Endothelial cell of umbilical vein (primary cell): ENCODE measurements at regions not wholly inside any gene's neighbourhood (a gene's known extent, or its start where the extent isn't known, plus 50 kb on each side); places are given as distances from the start of the nearest gene placed in this dataset.

Source experiments
- BruUV-seq: library from RNA; stranded (reverse); fragments of 400-500 nt; replicated peaks from 2 replicates; lab custom pipeline; 2021; lab: Mats Ljungman, UMichigan
- CTCF ChIA-PET: fragments of 300-600, 350-600 bp; sonication (Branson Sonifier 250); formaldehyde crosslinking; loops from one replicate; lab custom pipeline; 2021; ENCODE audit warnings: antibody characterized with exemption, inconsistent platforms; lab: Charles Lee
- POLR2A ChIA-PET: fragments of 300-600, 350-600 bp; sonication (Branson Sonifier 250); formaldehyde crosslinking; loops from one replicate; lab custom pipeline; 2021; ENCODE audit warnings: antibody characterized with exemption, inconsistent platforms; lab: Charles Lee
- DNase-seq: peaks from one replicate; pipeline ENCODE4 v3.0.0-alpha.2; 2011; ENCODE audit warnings: low read depth, low spot score
- FAIRE-seq: peaks from 2 replicates; lab custom pipeline; 2011; peaks lifted over from hg19 to GRCh38; lab: Jason Lieb, UNC
- H2AFZ ChIP-seq: 2 replicates; pipeline ENCODE4 v1.6.0; 2012; ENCODE audit warnings: low read depth, low read length, control low read depth, inconsistent platforms
- H3K27ac ChIP-seq: 2 replicates; pipeline ENCODE4 v1.5.1; 2011; ENCODE audit warnings: low read depth, mild to moderate bottlenecking, control low read depth, low read length, moderate library complexity; ENCODE audit not compliant: insufficient read depth
- H3K27me3 ChIP-seq, 2 experiments: 2 replicates each; pipeline versions ENCODE4 v1.6.0 to v1.6.1; 2011; ENCODE audit warnings: low read length in 2 of 2, mixed read lengths in 1 of 2; ENCODE audit not compliant: control insufficient read depth in 2 of 2, insufficient read depth in 2 of 2
- H3K36me3 ChIP-seq, 2 experiments: 2 replicates in 1 of 2; 3 replicates in 1 of 2; pipeline ENCODE4 v1.5.1; 2011; ENCODE audit warnings: low read length in 2 of 2, mild to moderate bottlenecking in 1 of 2, moderate library complexity in 1 of 2; ENCODE audit not compliant: control insufficient read depth in 2 of 2, insufficient read depth in 2 of 2; ENCODE audit errors: extremely low read depth in 1 of 2
- H3K4me1 ChIP-seq: 3 replicates; pipeline ENCODE4 v1.5.1; 2011; ENCODE audit warnings: mild to moderate bottlenecking, low read length; ENCODE audit not compliant: control insufficient read depth, insufficient read depth; ENCODE audit errors: extremely low read depth
- H3K4me2 ChIP-seq: 2 replicates; pipeline ENCODE4 v1.6.1; 2011; ENCODE audit warnings: low read length, control low read depth, mixed read lengths; ENCODE audit not compliant: insufficient read depth
- H3K4me3 ChIP-seq, 3 experiments: fragments of 200-600 bp in 1 of 3; sonication (generic), shearing (Covaris generic) in 1 of 3; replicated peaks in 1 of 3; 2 replicates each; pipeline ENCODE4 v1.5.1; 2011 to 2016; ENCODE audit warnings: control low read depth in 3 of 3, low read length in 3 of 3, mild to moderate bottlenecking in 2 of 3, inconsistent platforms in 1 of 3, low read depth in 1 of 3, moderate library complexity in 1 of 3; ENCODE audit not compliant: insufficient read depth in 1 of 3
- H3K79me2 ChIP-seq: 2 replicates; pipeline ENCODE4 v1.6.0; 2012; ENCODE audit warnings: low read length, inconsistent platforms; ENCODE audit not compliant: control insufficient read depth, insufficient read depth
- H3K9ac ChIP-seq: replicated peaks from 2 replicates; pipeline ENCODE3; 2011; ENCODE audit warnings: low read length, control low read depth; ENCODE audit not compliant: insufficient read depth; ENCODE audit errors: extremely low read depth
- H3K9me1 ChIP-seq: replicated peaks from 3 replicates; pipeline ENCODE4 v1.6.0; 2011; ENCODE audit warnings: mild to moderate bottlenecking, low read length; ENCODE audit not compliant: control insufficient read depth, insufficient read depth; ENCODE audit errors: extremely low read depth
- H3K9me3 ChIP-seq: replicated peaks from 2 replicates; pipeline ENCODE4 v1.5.1; 2012; ENCODE audit warnings: low read length, inconsistent platforms; ENCODE audit not compliant: control insufficient read depth, insufficient read depth
- H4K20me1 ChIP-seq: replicated peaks from 2 replicates; pipeline ENCODE3; 2011; ENCODE audit warnings: mild to moderate bottlenecking, low read length; ENCODE audit not compliant: control insufficient read depth, insufficient read depth; ENCODE audit errors: extremely low read depth
- CTCF ChIP-seq, 2 donors: IDR thresholded peaks; 1 replicate in 1 of 2; 2 replicates in 1 of 2; pipeline ENCODE4 v1.5.1; 2011; ENCODE audit warnings: low read length in 2 of 2, mild to moderate bottlenecking in 2 of 2, moderate library complexity in 2 of 2, control low read depth in 1 of 2, inconsistent platforms in 1 of 2, low read depth in 1 of 2; ENCODE audit not compliant: insufficient read depth in 1 of 2; ENCODE audit errors: extremely low read depth in 1 of 2
- EZH2 ChIP-seq: IDR thresholded peaks from 2 replicates; pipeline ENCODE4 v1.6.1; 2012; ENCODE audit warnings: borderline replicate concordance, low read depth, mild to moderate bottlenecking, moderate library complexity, low read length, inconsistent platforms; ENCODE audit not compliant: severe bottlenecking
- FOS ChIP-seq: IDR thresholded peaks from 2 replicates; pipeline ENCODE4 v1.6.1; 2011; ENCODE audit warnings: mild to moderate bottlenecking, low read length, moderate library complexity, borderline replicate concordance; ENCODE audit not compliant: insufficient read depth
- GATA2 ChIP-seq: IDR thresholded peaks from 2 replicates; pipeline ENCODE4 v1.7.0; 2011; ENCODE audit warnings: low read depth, mild to moderate bottlenecking, moderate library complexity, mixed read lengths, low read length; ENCODE audit not compliant: insufficient read length, insufficient read depth
- JUN ChIP-seq: IDR thresholded peaks from 2 replicates; pipeline ENCODE4 v1.6.1; 2011; ENCODE audit warnings: borderline replicate concordance, low read depth; ENCODE audit not compliant: insufficient read length, insufficient read depth
- dilution Hi-C: fragments of 300-500 bp; cut with MboI; formaldehyde crosslinking; loops from one replicate; pipeline ENCODE4 v1.15.0; 2019; ENCODE audit warnings: low sequenced_read_pairs; ENCODE audit not compliant: extremely low pct_ligation_motif_present
- intact Hi-C: fragments of 100-400 bp; cut with micrococcal nuclease; formaldehyde crosslinking; loops from one replicate; pipeline ENCODE4 v1.10.0; 2022
- TF ChIP-seq, protein P1 (sequence below): IDR thresholded peaks from 2 replicates; pipeline ENCODE4 v1.6.1; 2011; ENCODE audit not compliant: insufficient read depth, insufficient read length

GRCh38 chr7:113825832-113826231, 93.0 kb downstream of the PPP1R3A start:
- no peak overlapping the region for H3K4me2 ChIP-seq
- no peak overlapping the region for H3K9ac ChIP-seq
- no peak overlapping the region for H2AFZ ChIP-seq
- no peak for TF ChIP-seq CTCF (IDR thresholded peaks at IDR 0.05; ENCODE audit: extremely low read depth in 1 of 2, insufficient read depth in 1 of 2, low read depth in 1 of 2, low read length in 2 of 2)
- no peak for TF ChIP-seq FOS
- TF ChIP-seq JUN, result no peak
- TF ChIP-seq, protein P1, sequence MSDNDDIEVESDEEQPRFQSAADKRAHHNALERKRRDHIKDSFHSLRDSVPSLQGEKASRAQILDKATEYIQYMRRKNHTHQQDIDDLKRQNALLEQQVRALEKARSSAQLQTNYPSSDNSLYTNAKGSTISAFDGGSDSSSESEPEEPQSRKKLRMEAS, result no peak
- no peak for TF ChIP-seq GATA2
- no peak for TF ChIP-seq EZH2
- no peak overlapping the region for H3K27ac ChIP-seq
- H3K4me3 ChIP-seq, result no peak overlapping the region
- FAIRE-seq, result no peak
- H3K9me3 ChIP-seq, result no peaks in the 10 kb centered on the region
- ChIA-PET POLR2A (no interaction called here), CTCF (interaction anchor here (0.9 kb wide), 2 partner anchors 13 to 37 kb away, joined by 3 read pairs; no protein-coding TSS in a partner anchor)
- no peaks in the 10 kb centered on the region for H4K20me1 ChIP-seq
- H3K79me2 ChIP-seq, result no peaks in the 10 kb centered on the region
- BruUV-seq, result no TSS peak
- no peaks in the 10 kb centered on the region for H3K27me3 ChIP-seq
- DNase-seq, result no peak
- H3K36me3 ChIP-seq, result no peaks in the 10 kb centered on the region
- no peaks in the 10 kb centered on the region for H3K9me1 ChIP-seq
- peaks cover 9% of the 10 kb centered on the region for H3K4me1 ChIP-seq
- dilution Hi-C loops, result no loop called here
- intact Hi-C loops, result no loop called here
